ACHN (cell line): ENCODE measurements at regions not wholly inside any gene's neighbourhood (a gene's known extent, or its start where the extent isn't known, plus 50 kb on each side); places are given as distances from the start of the nearest gene placed in this dataset.
"Not testable (repeated sequence)": the region's sequence is repeated elsewhere in the genome, so short reads cannot be mapped to it uniquely, and the experiment has no call there.

Experiments
- DNase-seq: peaks from one replicate; pipeline ENCODE4 v3.0.0-alpha.2; 2015
- in situ Hi-C: cut with HindIII; loops from 2 replicates; pipeline ENCODE4 v1.10.0; 2017; ENCODE audit warnings: low sequenced_read_pairs, low pct_ligation_motif_present, low pct_unique_long_range_greater_than_20kb

DNA sequence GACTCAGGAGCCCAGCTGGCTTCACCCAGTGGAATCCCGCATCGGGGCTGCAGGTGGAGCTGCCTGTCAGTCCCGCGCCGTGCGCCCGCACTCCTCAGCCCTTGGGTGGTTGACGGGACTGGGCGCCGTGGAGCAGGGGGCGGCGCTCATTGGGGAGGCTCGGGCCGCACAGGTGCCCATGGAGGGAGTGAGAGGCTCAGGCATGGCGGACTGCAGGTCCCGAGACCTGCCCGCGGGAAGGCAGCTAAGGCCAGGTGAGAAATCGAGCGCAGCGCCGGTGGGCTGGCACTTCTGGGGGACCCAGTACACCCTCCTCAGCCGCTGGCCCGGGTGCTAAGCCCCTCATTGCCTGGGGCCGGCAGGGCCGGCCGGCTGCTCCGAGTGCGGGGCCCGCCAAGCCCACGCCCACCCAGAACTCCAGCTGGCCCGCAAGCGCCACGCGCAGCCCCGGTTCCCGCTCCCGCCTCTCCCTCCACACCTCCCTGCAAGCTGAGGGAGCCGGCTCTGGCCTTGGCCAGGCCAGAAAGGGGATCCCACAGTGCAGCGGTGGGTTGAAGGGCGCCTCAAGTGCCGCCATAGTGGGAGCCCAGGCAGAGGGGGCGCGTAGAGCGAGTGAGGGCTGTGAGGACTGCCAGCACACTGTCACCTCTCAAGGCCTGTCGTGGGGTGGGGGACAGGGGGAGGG, 314.6 kb upstream of the MAGI2 start:
- DNase-seq, in situ Hi-C loops: not testable (repeated sequence)

DNA sequence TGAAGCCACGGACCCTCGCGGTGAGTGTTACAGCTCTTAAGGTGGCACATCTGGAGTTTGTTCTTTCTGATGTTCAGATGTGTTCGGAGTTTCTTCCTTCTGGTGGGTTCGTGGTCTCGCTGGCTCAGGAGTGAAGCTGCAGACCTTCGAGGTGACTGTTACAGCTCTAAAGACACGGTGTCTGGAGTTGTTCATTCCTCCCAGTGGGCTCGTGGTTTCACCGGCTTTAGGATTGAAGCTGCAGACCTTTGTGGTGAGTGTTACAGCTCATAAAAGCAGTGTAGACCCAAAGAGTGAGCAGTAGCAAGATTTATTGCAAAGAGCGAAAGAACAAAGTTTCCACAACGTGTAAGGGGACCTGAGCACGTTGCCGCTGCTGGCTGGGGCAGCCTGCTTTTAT, 313.7 kb upstream of the MAGI2 start:
- in situ Hi-C loops, DNase-seq: not testable (repeated sequence)

DNA sequence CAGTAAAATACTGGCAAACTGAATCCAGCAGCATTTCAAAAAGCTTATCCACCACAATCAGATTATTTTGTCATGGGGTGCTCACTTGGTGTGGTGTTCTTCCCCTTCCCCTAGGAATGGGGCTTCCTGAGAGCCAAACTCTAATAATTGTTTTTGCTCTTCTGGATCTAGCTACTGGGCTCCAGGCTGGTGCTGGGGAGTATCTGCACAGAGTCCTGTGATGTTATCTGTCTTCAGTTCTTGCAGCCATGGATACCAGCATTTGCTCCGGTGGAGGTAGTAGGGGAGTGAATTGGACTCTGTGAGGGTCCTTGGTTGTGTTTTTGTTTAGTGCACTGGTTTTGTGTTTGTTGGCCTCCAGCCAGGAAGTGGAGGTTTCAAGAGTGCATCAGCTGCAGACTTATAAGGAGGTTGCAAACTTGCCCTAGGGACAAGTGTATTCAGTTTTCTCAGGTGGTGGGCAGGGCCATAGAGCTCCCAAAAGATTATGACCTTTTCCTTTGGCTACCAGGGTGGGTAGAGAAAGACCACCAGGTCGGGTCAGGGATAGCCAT, 308.5 kb upstream of the MAGI2 start:
- in situ Hi-C loops: no loop called here
- no peak for DNase-seq

DNA sequence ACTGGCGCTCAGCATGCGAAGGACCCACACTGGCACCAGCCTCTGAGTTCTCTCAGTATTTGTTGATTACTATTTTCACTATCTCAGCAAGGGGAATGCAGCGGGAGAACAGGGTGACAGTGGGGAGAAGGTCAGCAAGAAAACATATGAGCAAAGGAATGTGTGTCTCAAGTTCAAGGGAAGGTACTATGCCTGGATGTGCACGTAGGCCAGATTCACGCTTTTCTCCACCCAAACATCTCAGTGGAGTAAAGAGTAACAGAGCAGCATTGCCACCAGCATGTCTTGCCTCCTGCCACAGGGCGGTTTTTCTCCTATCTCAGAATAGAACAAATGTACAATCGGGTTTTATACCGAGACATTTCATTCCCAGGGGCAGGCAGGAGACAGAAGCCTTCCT, 297.5 kb upstream of the MAGI2 start:
- in situ Hi-C loops, DNase-seq: not testable (repeated sequence)

DNA sequence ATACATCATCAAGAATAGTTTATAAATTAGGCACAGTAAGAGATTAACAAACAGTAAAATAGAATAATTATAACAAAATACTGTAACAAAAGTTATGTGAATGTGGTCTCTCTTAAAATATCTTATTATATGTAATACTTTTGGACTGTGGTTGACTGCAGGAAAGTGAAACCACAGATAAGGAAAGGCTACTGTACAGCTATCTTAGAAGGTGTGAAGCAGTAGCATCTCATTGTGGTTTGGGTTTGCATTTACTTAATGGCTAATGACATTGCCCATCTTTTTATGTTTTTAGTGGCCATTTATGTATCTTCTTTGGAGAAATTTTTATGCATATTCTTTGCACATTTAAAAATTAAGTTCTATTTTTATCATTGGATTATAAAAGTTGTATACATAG, 296.4 kb upstream of the MAGI2 start:
- in situ Hi-C loops: no loop called here

DNA sequence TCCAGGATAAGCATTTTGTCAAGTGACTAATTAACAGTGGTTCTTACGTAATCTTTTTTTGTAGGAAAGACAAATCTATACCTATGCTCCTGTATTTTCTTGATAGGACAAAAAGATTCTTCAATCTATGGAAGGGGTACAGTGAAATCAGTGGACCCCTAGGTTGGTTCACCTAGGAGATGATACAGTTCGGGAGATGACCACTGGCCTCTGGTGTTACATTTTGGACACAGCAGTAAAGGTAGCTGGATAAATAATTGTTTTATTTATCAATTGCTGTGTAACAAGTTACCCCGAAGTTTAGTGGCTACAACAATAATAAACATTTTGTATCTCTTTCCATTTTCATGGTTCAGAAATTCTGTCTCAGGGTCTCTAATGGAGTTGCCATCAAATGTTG, 288.2 kb upstream of the MAGI2 start:
- peak; percentile 46 for DNase-seq
- in situ Hi-C loops: no loop called here

More for the DNA sequence above, 296.4 kb upstream of the MAGI2 start:
- no peak for DNase-seq

DNA sequence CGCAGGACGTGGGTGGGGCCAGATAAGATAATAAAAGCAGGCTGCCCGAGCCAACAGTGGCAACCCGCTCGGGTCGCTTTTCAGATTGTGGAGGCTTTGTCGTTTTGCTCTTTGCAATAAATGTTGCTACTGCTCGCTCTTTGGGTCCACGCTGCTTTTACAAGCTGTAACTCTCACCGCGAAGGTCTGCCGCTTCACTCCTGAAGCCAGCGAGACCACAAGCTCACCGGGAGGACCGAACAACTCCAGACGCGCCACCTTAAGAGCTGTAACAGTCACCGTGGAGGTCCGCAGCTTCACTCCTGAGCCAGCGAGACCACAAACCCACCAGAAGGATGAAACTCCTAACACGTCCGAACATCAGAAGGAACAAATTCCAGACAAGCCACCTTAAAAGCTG, 286.6 kb upstream of the MAGI2 start:
- in situ Hi-C loops: no loop called here
- DNase-seq: no peak

DNA sequence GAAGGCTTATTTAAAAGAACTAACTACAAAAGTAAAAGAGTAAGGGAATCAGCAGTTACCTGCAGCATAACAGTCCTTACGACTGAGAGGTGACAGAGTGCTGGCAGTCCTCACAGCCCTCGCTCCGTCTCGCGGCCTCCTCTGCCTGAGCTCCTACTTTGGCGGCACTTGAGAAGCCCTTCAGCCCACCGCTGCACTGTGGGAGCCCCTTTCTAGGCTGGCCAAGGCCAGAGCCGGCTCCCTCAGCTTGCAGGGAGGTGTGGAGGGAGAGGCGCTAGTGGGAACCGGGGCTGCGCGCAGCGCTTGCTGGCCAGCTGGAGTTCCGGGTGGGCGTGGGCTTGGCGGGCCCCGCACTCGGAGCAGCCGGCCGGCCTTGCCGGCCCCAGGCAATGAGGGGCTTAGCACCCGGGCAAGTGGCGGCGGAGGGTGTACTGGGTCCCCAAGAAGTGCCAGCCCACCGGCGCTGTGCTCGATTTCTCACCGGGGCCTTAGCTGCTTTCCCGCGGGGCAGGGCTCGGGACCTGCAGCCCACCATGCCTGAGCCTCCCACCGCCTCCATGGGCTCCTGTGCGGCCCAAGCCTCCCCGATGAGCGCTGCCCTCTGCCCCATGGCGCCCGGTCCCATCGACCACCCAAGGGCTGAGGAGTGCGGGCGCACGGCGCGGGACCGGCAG, 285.7 kb upstream of the MAGI2 start:
- in situ Hi-C loops: not testable (repeated sequence)

DNA sequence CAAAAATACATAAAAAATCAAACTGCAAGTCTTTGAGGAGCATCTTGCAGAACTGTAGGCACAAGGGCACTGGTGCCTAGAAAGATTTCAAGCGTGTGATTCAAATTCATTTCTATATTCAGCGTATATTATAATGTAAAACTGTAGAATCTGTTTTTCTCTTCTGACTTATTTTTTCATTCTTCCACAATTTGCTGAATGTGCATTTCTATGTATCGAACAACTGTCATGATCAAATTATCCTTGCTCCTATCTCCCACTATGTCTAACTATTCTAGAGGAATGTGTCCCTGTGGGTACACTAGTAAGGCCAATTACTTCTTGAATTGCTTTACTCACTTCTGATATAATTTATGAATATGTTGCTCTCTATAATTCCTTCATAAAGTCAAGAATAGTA, 283.0 kb upstream of the MAGI2 start:
- in situ Hi-C loops: no loop called here

More for the DNA sequence above, 285.7 kb upstream of the MAGI2 start:
- not testable (repeated sequence) for DNase-seq

DNA sequence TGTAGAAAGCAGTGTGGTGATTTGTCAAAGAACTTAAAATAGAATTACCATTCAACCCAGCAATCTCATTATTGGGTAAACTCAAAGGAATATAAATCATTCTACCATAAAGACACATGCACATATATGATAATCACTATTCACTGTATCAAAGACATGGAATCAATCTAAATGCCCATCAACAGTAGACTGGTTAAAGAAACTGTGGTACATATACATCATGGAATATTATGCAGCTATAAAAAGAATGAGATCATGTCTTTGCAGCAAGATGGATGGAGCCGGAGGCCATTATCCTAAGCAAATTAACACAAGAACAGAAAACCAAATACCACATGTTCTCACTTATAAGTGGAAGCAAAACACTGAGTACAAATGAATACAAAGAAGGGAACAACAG, 281.5 kb upstream of the MAGI2 start:
- no peak for DNase-seq
- in situ Hi-C loops: no loop called here

More for the DNA sequence above, 283.0 kb upstream of the MAGI2 start:
- DNase-seq: no peak

DNA sequence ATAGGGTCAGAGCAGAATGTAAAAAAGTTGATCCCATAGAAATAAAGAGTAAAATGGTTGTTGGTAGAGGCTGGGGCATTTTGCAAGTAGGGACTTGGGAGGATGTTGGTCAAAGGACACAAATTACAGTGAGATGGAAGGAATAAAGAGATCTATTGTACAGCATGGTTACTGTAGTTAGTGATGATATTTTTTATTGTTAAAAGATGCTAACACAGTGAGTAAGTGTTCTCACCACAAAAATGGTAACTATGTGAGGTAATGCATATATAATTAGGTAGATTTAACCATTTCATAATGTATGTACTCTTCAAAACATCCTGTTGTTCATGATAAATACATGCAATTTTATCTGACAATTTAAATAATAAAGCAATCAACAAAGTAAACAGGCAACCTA, 280.7 kb upstream of the MAGI2 start:
- no peak for DNase-seq
- in situ Hi-C loops: no loop called here

DNA sequence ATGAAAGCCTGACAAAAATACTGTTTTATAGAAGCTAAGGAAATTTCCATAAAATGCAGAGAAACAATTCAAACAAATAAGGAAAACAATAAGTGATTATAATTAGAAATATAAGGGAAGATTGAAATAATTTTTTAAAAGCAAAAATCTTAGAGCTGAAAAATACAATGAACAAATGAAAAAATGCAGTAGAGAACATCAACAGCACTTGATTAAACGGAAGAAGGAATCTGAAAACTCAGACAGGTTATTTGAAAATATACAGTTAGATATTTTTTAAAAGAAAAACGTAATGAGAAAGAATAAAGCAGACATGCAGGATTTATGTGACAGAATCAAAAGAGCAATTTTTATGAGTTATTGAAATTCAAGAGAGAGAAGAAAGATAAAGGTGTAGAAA, 279.1 kb upstream of the MAGI2 start:
- DNase-seq: no peak
- in situ Hi-C loops: no loop called here

DNA sequence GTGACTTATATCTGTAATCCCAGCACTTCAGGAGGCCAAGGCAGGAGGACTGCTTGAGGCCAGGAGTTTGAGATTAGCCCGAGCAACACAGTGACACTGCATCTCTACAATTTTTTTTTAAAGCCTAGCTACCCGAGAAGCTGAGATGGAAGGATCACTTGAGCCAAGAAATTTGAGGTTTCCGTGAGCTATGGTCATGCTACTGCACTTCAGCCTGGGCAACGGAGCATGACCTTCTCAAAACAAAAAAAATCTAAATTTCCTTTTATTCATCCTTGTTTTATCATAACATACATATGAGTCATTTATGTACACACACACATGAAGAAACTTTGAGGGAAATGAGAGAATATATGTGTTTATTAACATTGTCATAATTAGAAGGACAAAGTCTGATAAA, 277.5 kb upstream of the MAGI2 start:
- in situ Hi-C loops: no loop called here
- no peak for DNase-seq

DNA sequence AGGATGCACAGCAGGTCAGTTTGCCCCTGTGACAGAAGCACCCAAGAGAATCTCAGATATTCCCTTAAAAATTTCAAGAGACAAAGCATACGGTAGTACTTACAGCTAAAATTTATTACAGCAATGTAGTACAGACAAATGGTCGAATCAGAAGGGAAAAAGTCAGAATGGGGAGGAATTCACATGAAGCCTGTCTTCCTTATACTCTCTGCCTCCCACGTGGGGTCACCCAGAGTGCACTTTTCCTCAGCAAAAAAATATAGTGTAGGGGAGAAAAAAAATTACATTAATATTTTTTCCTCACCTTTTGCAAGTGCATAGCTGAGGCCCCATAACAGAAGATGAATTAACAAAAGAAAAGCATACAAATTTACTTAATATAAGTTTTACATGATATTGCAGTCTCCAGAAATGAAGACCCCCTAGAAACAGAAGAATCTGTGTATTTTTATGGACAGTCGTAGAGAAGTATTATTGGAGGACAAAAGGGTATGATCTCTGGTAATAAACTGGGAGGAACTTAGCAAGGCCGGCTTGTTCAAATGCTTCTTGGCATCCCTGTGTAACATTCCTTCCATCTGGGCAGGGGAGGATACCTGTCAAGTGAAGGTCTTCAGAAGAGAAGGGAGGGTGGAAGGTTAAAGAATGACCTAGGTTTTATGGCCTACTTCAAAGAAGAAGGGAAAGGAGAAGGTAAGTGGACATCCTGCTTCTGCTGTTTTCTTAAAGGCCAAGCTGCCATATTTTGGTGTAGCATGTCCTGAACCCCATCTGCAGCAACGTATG, 270.6 kb upstream of the MAGI2 start:
- in situ Hi-C loops: no loop called here

DNA sequence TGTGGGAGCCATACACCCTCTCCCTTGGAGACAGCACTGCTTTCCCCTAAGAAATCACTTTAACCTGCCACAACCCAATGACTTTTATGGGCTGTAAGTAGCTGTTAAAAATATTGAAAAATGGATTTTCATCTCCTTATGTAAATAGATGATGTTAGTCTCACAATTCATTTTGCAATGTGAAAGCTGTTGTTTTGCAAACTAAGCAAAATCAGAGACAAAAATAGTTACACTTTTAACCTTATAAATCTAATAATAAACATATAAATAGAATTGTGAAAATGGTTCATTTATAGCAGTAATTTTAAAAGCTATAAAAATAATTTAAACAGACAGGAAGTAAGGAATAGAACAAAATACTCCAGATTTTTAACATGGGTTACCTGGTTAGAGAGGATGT, 268.8 kb upstream of the MAGI2 start:
- no peak for DNase-seq
- in situ Hi-C loops: no loop called here

More for the DNA sequence above, 270.6 kb upstream of the MAGI2 start:
- no peak for DNase-seq

DNA sequence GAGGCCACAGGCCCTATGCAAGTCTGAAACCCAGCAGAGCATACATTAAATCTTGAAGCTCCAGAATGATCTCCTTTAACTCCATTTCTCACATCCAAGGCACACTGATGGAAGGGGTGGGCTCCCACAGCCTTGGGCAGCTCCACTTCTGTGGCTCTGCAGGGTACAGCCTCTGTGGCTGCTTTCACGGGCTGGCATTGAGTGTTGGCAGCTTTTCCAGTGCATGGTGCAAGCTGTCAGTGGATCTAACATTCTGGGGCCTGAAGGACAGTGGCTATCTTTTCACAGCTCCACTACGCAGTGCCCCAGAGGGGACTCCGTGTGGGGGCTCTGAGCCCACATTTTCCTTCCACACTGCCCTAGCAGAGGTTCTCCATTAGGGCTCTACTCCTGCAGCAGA, 265.7 kb upstream of the MAGI2 start:
- DNase-seq: no peak
- in situ Hi-C loops: no loop called here

DNA sequence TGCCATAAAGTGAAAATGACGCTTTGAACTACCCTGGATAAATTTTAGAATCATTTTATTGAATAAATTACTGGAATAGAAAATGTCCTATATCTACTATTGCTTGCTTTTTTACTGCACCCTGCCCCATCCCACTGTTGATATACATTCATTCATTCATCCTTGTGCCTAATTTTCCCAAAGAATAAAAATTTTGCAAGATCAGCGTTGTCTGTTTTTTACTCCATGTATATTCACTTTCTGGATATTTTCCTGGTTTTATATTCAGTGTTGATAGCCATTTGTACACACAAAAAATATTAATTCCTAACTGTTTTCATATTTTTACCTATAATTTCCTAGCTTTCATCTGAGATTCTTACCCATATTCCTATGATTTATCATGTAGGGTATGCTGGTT, 262.9 kb upstream of the MAGI2 start:
- no peak for DNase-seq
- in situ Hi-C loops: no loop called here

DNA sequence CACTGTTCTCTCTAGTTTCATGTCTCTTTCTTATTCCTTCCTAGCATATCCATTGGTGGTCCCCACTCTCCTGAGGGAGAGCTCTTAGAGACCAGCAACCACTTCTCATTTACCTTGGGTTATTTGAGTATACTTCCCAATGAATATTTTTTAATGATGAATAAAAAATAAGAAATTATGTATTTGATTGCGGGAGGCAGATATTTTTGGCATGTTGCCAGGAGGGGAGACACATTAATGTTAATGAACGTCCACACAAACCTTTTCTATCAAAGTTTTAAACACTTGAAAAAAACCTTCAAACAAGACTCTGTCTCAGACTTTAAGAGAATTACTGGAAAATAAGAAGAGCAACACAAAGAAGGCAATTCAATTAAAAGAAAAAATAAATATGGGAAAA, 260.6 kb upstream of the MAGI2 start:
- DNase-seq: no peak
- in situ Hi-C loops: no loop called here

DNA sequence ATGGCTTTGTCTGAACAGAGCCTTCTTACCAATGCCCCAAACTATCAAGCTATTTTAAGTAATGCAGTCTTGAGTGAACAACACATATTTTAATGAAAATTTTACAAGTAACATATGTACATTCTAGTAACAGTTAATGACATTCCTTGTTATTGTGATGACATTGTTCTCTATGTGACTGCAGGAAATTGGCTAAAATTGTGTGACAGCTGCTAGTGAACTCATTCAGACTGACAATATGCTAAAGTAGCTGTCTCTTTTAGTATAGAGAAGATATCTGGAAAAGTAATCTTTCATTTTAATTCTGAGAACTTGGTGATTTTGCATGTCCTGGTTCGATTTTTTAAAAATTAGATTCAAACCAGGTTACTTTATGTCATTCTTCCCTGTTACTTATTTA, 259.8 kb upstream of the MAGI2 start:
- no peak for DNase-seq
- in situ Hi-C loops: no loop called here
